Progenitor cell of endocrine pancreas (in vitro differentiated cells): ENCODE measurements at regions not wholly inside any gene's neighbourhood (a gene's known extent, or its start where the extent isn't known, plus 50 kb on each side); places are given as distances from the start of the nearest gene placed in this dataset.

Source experiments
- DNase-seq: peaks from one replicate; pipeline ENCODE4 v3.0.0; 2021; ENCODE audit warnings: low spot score; ENCODE audit not compliant: unreplicated experiment
- H3K27ac Mint-ChIP-seq: 2 replicates; pipeline ENCODE4 v1.8.0; 2021; ENCODE audit warnings: mild to moderate bottlenecking, moderate library complexity, mixed read lengths
- H3K27me3 Mint-ChIP-seq: 2 replicates; pipeline ENCODE4 v1.8.0; 2021; ENCODE audit warnings: mixed read lengths
- H3K36me3 Mint-ChIP-seq: 2 replicates; pipeline ENCODE4 v1.8.0; 2022; ENCODE audit warnings: mixed read lengths; ENCODE audit not compliant: insufficient read depth
- H3K4me1 Mint-ChIP-seq: 2 replicates; pipeline ENCODE4 v1.8.0; 2021; ENCODE audit warnings: low read depth, mixed read lengths
- H3K4me3 Mint-ChIP-seq: 2 replicates; pipeline ENCODE4 v1.8.0; 2021; ENCODE audit warnings: low read depth, mild to moderate bottlenecking, moderate library complexity, mixed read lengths
- H3K9me3 Mint-ChIP-seq: 2 replicates; pipeline ENCODE4 v1.8.0; 2021; ENCODE audit warnings: low read depth, mixed read lengths
- CTCF ChIP-seq: fragments of 200-600 bp; sonication (generic); IDR thresholded peaks from one replicate; pipeline ENCODE4 v1.5.0; 2021; ENCODE audit warnings: antibody characterized with exemption, mild to moderate bottlenecking; ENCODE audit not compliant: unreplicated experiment

- Mint-ChIP-seq H3K36me3 (no peaks in the 10 kb centered on the region), H3K4me3 (no peak overlapping the region), H3K4me1 (peaks cover 7% of the 10 kb centered on the region), H3K27me3 (no peaks in the 10 kb centered on the region), H3K9me3 (no peaks in the 10 kb centered on the region), H3K27ac (no peak overlapping the region)
- DNase-seq = no peak
- no peak for TF ChIP-seq CTCF
These were observed 170.2 kb upstream of the MAD2L1 start for GRCh38 chr4:120236873-120237272.

- H3K4me1 Mint-ChIP-seq = peaks cover 8% of the 10 kb centered on the region
- H3K27ac Mint-ChIP-seq = no peak overlapping the region
- H3K4me3 Mint-ChIP-seq = no peak overlapping the region
- no peaks in the 10 kb centered on the region for H3K36me3 Mint-ChIP-seq
- no peak for TF ChIP-seq CTCF
- H3K9me3 Mint-ChIP-seq = no peaks in the 10 kb centered on the region
- no peak for DNase-seq
- no peaks in the 10 kb centered on the region for H3K27me3 Mint-ChIP-seq
These were observed 165.4 kb upstream of the MAD2L1 start for GRCh38 chr4:120232050-120232449.

- Mint-ChIP-seq H3K4me3 (no peak overlapping the region), H3K27me3 (no peaks in the 10 kb centered on the region), H3K27ac (no peak overlapping the region), H3K36me3 (no peaks in the 10 kb centered on the region), H3K9me3 (no peaks in the 10 kb centered on the region), H3K4me1 (peaks cover 2% of the 10 kb centered on the region)
- no peak for DNase-seq
- TF ChIP-seq CTCF = no peak
These were observed 161.4 kb upstream of the MAD2L1 start for GRCh38 chr4:120228086-120228485.

DNA sequence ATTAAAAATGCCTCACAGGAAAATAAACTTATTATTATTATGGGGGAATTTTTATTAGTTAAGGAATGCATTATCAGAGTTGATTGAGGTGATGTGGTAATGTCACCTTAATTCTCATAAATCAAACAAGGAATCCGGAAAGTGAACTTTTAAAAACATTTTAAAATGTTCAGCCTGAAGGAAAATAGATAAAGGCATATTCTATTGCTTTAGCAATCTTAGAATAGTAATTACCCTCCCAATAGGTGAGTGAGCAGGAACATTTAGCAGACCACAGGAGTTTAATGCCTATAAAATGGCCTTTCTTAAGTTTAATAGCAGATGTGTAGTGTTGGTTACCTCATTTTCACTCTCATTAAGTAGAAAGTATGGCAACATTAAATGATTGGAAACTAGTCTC is 160.9 kb upstream of the MAD2L1 start:
- no peaks in the 10 kb centered on the region for H3K27me3 Mint-ChIP-seq
- H3K9me3 Mint-ChIP-seq = no peaks in the 10 kb centered on the region
- no peak for DNase-seq
- H3K4me3 Mint-ChIP-seq = no peak overlapping the region
- H3K27ac Mint-ChIP-seq = no peak overlapping the region
- H3K36me3 Mint-ChIP-seq = no peaks in the 10 kb centered on the region
- TF ChIP-seq CTCF = no peak
- H3K4me1 Mint-ChIP-seq = peaks cover 2% of the 10 kb centered on the region

DNA sequence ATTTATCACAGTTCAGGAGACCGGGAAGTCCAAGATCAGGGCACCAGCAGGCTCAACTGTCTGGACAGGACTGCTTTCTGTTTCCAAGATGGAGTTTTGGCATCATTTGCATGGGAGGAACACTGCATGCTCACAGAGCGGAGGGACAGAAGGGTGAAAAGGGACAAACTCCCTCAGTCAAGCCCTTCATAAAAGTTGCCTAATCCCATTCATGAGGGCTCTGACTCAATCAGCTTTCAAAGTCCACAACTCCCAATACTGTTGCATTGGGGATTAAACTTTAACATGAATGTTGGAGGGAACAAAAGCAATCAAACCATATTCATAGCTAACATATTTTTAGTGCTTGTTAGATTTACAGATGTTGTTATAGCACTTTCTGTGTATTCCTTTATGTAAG is 158.9 kb upstream of the MAD2L1 start:
- no peaks in the 10 kb centered on the region for H3K27me3 Mint-ChIP-seq
- DNase-seq = no peak
- TF ChIP-seq CTCF = no peak

More for the DNA sequence above, 158.9 kb upstream of the MAD2L1 start:
- peaks cover 2% of the 10 kb centered on the region for H3K4me1 Mint-ChIP-seq
- H3K4me3 Mint-ChIP-seq = no peak overlapping the region
- no peaks in the 10 kb centered on the region for H3K9me3 Mint-ChIP-seq
- H3K27ac Mint-ChIP-seq = no peak overlapping the region
- H3K36me3 Mint-ChIP-seq = no peaks in the 10 kb centered on the region
